Hepatocyte (in vitro differentiated cells): ENCODE measurements at regions not wholly inside any gene's neighbourhood (a gene's known extent, or its start where the extent isn't known, plus 50 kb on each side); places are given as distances from the start of the nearest gene placed in this dataset.

Experiments
- EZH2 ChIP-seq: fragments of 200-600 bp; sonication (generic); IDR thresholded peaks from 2 replicates; pipeline ENCODE4 v1.6.1; 2016; ENCODE audit warnings: antibody characterized with exemption, mild to moderate bottlenecking, borderline replicate concordance
- TF ChIP-seq, protein P1 (sequence below): fragments of 200-600 bp; sonication (generic); IDR thresholded peaks from 2 replicates; pipeline ENCODE4 v1.5.1; 2016; ENCODE audit warnings: antibody characterized with exemption, mild to moderate bottlenecking; ENCODE audit not compliant: poor library complexity

DNA sequence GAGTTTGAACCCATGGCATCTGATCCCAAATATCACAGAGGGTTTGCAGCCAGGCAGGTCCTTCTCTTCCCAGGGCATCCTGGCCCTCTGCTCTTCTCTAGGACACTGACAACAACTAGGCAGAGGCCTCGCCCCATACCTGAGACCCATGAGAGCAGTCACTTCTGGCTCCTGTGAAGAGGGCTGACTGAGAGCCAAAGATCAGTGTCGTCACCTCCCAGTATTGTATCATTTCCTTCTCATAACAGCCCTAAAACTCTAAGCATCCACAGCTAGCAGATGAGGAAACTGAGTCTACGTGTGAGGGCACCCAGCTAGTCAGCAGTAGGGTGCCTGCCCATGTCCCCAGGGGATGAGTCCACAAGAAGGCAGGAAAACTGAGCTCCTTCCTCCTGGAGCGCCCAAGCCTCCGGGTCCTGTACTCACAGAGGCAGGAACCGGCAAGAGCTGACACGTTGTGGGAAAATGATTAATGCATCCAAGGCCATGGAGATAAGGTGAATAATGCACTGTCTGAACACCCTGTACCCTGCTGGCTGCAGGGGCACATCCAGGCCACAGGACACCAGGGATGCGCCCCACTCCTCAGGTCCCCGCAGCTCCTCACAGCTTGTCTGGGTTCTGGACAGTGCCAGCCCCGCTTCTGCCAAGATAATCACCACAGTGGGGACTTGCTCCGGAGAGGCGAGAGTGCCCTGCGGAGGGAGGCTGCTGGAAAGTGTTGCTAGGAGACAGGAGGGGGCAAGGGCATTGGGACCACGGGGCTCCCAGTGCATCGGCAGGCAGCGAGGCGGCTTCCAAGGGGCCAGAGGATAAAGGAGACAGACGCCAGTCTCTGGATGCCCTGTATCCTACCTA is 340.0 kb downstream of the NPHP4 start:
- TF ChIP-seq, protein P1, sequence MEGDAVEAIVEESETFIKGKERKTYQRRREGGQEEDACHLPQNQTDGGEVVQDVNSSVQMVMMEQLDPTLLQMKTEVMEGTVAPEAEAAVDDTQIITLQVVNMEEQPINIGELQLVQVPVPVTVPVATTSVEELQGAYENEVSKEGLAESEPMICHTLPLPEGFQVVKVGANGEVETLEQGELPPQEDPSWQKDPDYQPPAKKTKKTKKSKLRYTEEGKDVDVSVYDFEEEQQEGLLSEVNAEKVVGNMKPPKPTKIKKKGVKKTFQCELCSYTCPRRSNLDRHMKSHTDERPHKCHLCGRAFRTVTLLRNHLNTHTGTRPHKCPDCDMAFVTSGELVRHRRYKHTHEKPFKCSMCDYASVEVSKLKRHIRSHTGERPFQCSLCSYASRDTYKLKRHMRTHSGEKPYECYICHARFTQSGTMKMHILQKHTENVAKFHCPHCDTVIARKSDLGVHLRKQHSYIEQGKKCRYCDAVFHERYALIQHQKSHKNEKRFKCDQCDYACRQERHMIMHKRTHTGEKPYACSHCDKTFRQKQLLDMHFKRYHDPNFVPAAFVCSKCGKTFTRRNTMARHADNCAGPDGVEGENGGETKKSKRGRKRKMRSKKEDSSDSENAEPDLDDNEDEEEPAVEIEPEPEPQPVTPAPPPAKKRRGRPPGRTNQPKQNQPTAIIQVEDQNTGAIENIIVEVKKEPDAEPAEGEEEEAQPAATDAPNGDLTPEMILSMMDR, result no peak
- TF ChIP-seq EZH2, result no peak
